SK-N-SH treated with all-trans-retinoic acid at 6 μM for 48 hours (cell line): ENCODE measurements at regions not wholly inside any gene's neighbourhood (a gene's known extent, or its start where the extent isn't known, plus 50 kb on each side); places are given as distances from the start of the nearest gene placed in this dataset.

Experiments
- ESRRG ChIP-seq: fragments of 250-450 bp; sonication (Bioruptor Pico); IDR thresholded peaks from 2 replicates; pipeline ENCODE4 v1.6.1; 2021; ENCODE audit warnings: mild to moderate bottlenecking
- OSR1 ChIP-seq: fragments of 250-450 bp; sonication (Bioruptor Pico); IDR thresholded peaks from 2 replicates; pipeline ENCODE4 v1.8.0; 2022; ENCODE audit warnings: moderate library complexity, mild to moderate bottlenecking, inconsistent platforms
- RARB ChIP-seq: fragments of 250-450 bp; sonication (Bioruptor Pico); IDR thresholded peaks from 2 replicates; pipeline ENCODE4 v1.8.0; 2021; ENCODE audit warnings: mild to moderate bottlenecking, moderate library complexity
- SNAI2 ChIP-seq: fragments of 250-450 bp; sonication (Bioruptor Pico); IDR thresholded peaks from 2 replicates; pipeline ENCODE4 v1.5.0; 2020; ENCODE audit warnings: mild to moderate bottlenecking, moderate library complexity
- ZNF565 ChIP-seq: fragments of 450-650 bp; formaldehyde crosslinking; conservative IDR thresholded peaks from 2 replicates; pipeline ENCODE4 v1.5.0; 2020; ENCODE audit warnings: low read depth, mild to moderate bottlenecking, moderate library complexity
- TF ChIP-seq, protein P1 (sequence below): fragments of 250-450 bp; sonication (Bioruptor Pico); IDR thresholded peaks from 2 replicates; pipeline ENCODE4 v1.8.0; 2020; ENCODE audit warnings: mild to moderate bottlenecking, moderate library complexity, borderline replicate concordance

GRCh38 chr20:52794853-52795252 is 177.3 kb upstream of the TSHZ2 start:
- TF ChIP-seq SNAI2 (CRISPR knock-in tag) (no peak), ZNF565 (CRISPR knock-in tag) (no peak), OSR1 (CRISPR knock-in tag) (no peak), ESRRG (CRISPR knock-in tag) (no peak), RARB (CRISPR knock-in tag) (no peak)
- TF ChIP-seq, protein P1, sequence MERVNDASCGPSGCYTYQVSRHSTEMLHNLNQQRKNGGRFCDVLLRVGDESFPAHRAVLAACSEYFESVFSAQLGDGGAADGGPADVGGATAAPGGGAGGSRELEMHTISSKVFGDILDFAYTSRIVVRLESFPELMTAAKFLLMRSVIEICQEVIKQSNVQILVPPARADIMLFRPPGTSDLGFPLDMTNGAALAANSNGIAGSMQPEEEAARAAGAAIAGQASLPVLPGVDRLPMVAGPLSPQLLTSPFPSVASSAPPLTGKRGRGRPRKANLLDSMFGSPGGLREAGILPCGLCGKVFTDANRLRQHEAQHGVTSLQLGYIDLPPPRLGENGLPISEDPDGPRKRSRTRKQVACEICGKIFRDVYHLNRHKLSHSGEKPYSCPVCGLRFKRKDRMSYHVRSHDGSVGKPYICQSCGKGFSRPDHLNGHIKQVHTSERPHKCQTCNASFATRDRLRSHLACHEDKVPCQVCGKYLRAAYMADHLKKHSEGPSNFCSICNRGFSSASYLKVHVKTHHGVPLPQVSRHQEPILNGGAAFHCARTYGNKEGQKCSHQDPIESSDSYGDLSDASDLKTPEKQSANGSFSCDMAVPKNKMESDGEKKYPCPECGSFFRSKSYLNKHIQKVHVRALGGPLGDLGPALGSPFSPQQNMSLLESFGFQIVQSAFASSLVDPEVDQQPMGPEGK (CRISPR knock-in tag), result no peak
